HEK293 (cell line): ENCODE measurements at regions not wholly inside any gene's neighbourhood (a gene's known extent, or its start where the extent isn't known, plus 50 kb on each side); places are given as distances from the start of the nearest gene placed in this dataset.

Experiments used
- CTCF ChIA-PET: fragments of 350-600 bp; formaldehyde crosslinking; extraction: SDS; loops from one replicate; lab custom pipeline; 2021; ENCODE audit warnings: antibody characterized with exemption; lab: Yijun Ruan, JAX
- POLR2A ChIA-PET: fragments of 300-600 bp; formaldehyde crosslinking; extraction: SDS; loops from one replicate; lab custom pipeline; 2020; ENCODE audit warnings: antibody characterized with exemption, inconsistent platforms; lab: Yijun Ruan, JAX
- H3K27ac ChIP-seq: fragments of 200-500 bp; sonication (Bioruptor generic); 2 replicates; pipeline ENCODE4 v1.5.1; 2014; ENCODE audit warnings: low read depth, low read length, control low read depth, inconsistent platforms; ENCODE audit errors: extremely low read depth
- H3K36me3 ChIP-seq, 2 experiments: fragments of 200-500 bp in 1 of 2; sonication (Bioruptor generic) in 1 of 2; 1 replicate in 1 of 2; 2 replicates in 1 of 2; pipeline ENCODE4 v1.5.1; 2014 to 2017; ENCODE audit warnings: inconsistent platforms in 2 of 2, low read length in 2 of 2; ENCODE audit not compliant: control insufficient read depth in 2 of 2, insufficient read depth in 1 of 2
- H3K4me1 ChIP-seq: fragments of 200-500 bp; sonication (Bioruptor generic); 2 replicates; pipeline ENCODE4 v1.5.1; 2014; ENCODE audit warnings: mild to moderate bottlenecking, low read length, inconsistent platforms; ENCODE audit not compliant: control insufficient read depth, insufficient read depth
- H3K4me3 ChIP-seq: 2 replicates; pipeline ENCODE4 v1.5.1; 2011; ENCODE audit warnings: low read depth, mild to moderate bottlenecking, control low read depth, low read length, moderate library complexity
- H3K9me3 ChIP-seq: fragments of 200-500 bp; sonication (Bioruptor generic); 2 replicates; pipeline ENCODE4 v1.5.1; 2014; ENCODE audit warnings: low read depth, low read length, inconsistent platforms; ENCODE audit not compliant: control insufficient read depth, insufficient read depth
- HOXC10 ChIP-seq: sonication (generic); formaldehyde crosslinking; IDR thresholded peaks from 2 replicates; pipeline ENCODE4 v1.8.1; 2023; ENCODE audit warnings: mild to moderate bottlenecking, missing genetic modification reagents
- KLF1 ChIP-seq: fragments of 450-650 bp; formaldehyde crosslinking; IDR thresholded peaks from 2 replicates; pipeline ENCODE4 v1.5.1; 2016; ENCODE audit warnings: missing biosample characterization, missing genetic modification characterization
- KLF10 ChIP-seq: fragments of 450-650 bp; IDR thresholded peaks from 2 replicates; pipeline ENCODE4 v1.5.1; 2018; ENCODE audit warnings: missing biosample characterization, mild to moderate bottlenecking, missing genetic modification characterization
- KLF16 ChIP-seq: fragments of 450-650 bp; formaldehyde crosslinking; IDR thresholded peaks from 2 replicates; pipeline ENCODE4 v1.5.1; 2017; ENCODE audit warnings: missing biosample characterization, missing genetic modification characterization
- REST ChIP-seq: fragments of 450-650 bp; formaldehyde crosslinking; IDR thresholded peaks from 2 replicates; pipeline ENCODE4 v1.5.1; 2016; ENCODE audit warnings: missing biosample characterization, missing genetic modification characterization
- SETDB1 ChIP-seq: IDR thresholded peaks from one replicate; pipeline ENCODE4 v1.6.1; 2017; ENCODE audit warnings: mild to moderate bottlenecking, low read length, moderate library complexity, mixed read lengths; ENCODE audit not compliant: insufficient read length
- WT1 ChIP-seq: fragments of 450-650 bp; formaldehyde crosslinking; IDR thresholded peaks from 2 replicates; pipeline ENCODE4 v1.5.1; 2016; ENCODE audit warnings: missing biosample characterization, missing genetic modification characterization
- ZBTB1 ChIP-seq: fragments of 450-650 bp; formaldehyde crosslinking; IDR thresholded peaks from 2 replicates; pipeline ENCODE4 v1.5.1; 2016; ENCODE audit warnings: missing biosample characterization, missing genetic modification characterization
- ZFHX2 ChIP-seq: fragments of 450-650 bp; formaldehyde crosslinking; conservative IDR thresholded peaks from 2 replicates; pipeline ENCODE4 v1.5.1; 2016; ENCODE audit warnings: missing biosample characterization, missing genetic modification characterization
- ZNF112 ChIP-seq: fragments of 450-650 bp; formaldehyde crosslinking; IDR thresholded peaks from 2 replicates; pipeline ENCODE4 v1.5.0; 2017; ENCODE audit warnings: missing biosample characterization, missing genetic modification characterization
- ZNF140 ChIP-seq: fragments of 450-650 bp; formaldehyde crosslinking; IDR thresholded peaks from 2 replicates; pipeline ENCODE4 v1.5.1; 2016; ENCODE audit warnings: missing biosample characterization, missing genetic modification characterization
- ZNF280D ChIP-seq: fragments of 450-650 bp; formaldehyde crosslinking; IDR thresholded peaks from 2 replicates; pipeline ENCODE4 v1.5.1; 2016; ENCODE audit warnings: missing biosample characterization, missing genetic modification characterization
- ZNF292 ChIP-seq: fragments of 450-650 bp; formaldehyde crosslinking; IDR thresholded peaks from 2 replicates; pipeline ENCODE4 v1.5.1; 2016; ENCODE audit warnings: low read depth, missing biosample characterization, missing genetic modification characterization, borderline replicate concordance
- ZNF423 ChIP-seq: fragments of 450-650 bp; formaldehyde crosslinking; IDR thresholded peaks from 2 replicates; pipeline ENCODE4 v1.5.1; 2016; ENCODE audit warnings: missing biosample characterization, missing genetic modification characterization
- ZNF473 ChIP-seq: fragments of 450-650 bp; formaldehyde crosslinking; IDR thresholded peaks from 2 replicates; pipeline ENCODE4 v1.5.1; 2017; ENCODE audit warnings: missing biosample characterization, missing genetic modification characterization
- ZNF514 ChIP-seq: fragments of 450-650 bp; formaldehyde crosslinking; IDR thresholded peaks from 2 replicates; pipeline ENCODE4 v1.5.1; 2016; ENCODE audit warnings: missing biosample characterization, missing genetic modification characterization
- ZNF580 ChIP-seq: fragments of 450-650 bp; formaldehyde crosslinking; IDR thresholded peaks from 2 replicates; pipeline ENCODE4 v1.5.1; 2016; ENCODE audit warnings: missing biosample characterization, missing genetic modification characterization
- ZNF747 ChIP-seq: fragments of 450-650 bp; formaldehyde crosslinking; IDR thresholded peaks from 2 replicates; pipeline ENCODE4 v1.5.1; 2016; ENCODE audit warnings: missing biosample characterization, missing genetic modification characterization
- ZNF791 ChIP-seq: fragments of 450-650 bp; formaldehyde crosslinking; IDR thresholded peaks from 2 replicates; pipeline ENCODE4 v1.5.1; 2016; ENCODE audit warnings: missing biosample characterization, missing genetic modification characterization
- ZNF830 ChIP-seq: fragments of 450-650 bp; IDR thresholded peaks from 2 replicates; pipeline ENCODE4 v1.5.0; 2018; ENCODE audit warnings: missing biosample characterization, missing genetic modification characterization, low read depth, mild to moderate bottlenecking, moderate library complexity
- TF ChIP-seq, protein P1 (sequence below): fragments of 450-650 bp; formaldehyde crosslinking; conservative IDR thresholded peaks from 2 replicates; pipeline ENCODE4 v1.5.1; 2016; ENCODE audit warnings: low read depth, missing biosample characterization, missing genetic modification characterization
- TF ChIP-seq, protein P2 (sequence below): fragments of 450-650 bp; formaldehyde crosslinking; IDR thresholded peaks from 2 replicates; pipeline ENCODE4 v1.5.1; 2017; ENCODE audit warnings: missing biosample characterization, missing genetic modification characterization

DNA sequence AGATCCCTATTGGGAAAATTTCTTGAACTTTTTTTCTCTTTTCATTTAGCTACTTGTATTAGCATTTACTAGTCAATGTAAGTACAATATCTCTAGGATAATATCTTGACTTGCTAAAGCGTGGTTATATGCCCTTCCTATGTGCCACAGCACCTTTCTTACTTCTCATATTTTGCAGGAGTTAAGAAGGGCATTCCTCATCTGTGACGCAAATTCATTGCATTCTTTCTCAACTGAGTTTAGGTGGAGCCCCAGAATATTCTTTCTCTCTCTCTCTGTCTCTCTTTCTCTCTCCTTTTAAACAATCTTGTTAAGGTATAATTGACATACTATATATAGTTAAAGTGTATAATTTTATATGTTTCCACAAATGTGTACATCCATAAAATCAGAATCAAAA is 266.1 kb downstream of the RAB38 start:
- H3K4me1 ChIP-seq: no peaks in the 10 kb centered on the region
- CTCF ChIA-PET: interaction anchor here (1.2 kb wide), 1 partner anchor 10 kb away, joined by 3 read pairs; no protein-coding TSS in a partner anchor
- no peak overlapping the region for H3K4me3 ChIP-seq
- H3K36me3 ChIP-seq: no peaks in the 10 kb centered on the region
- H3K9me3 ChIP-seq: no peaks in the 10 kb centered on the region
- TF ChIP-seq ZNF292 (tag by site-specific recombination) (no peak), HOXC10 (no peak), KLF16 (tag by site-specific recombination) (no peak)
- POLR2A ChIA-PET: no interaction called here
- H3K27ac ChIP-seq: no peak overlapping the region

DNA sequence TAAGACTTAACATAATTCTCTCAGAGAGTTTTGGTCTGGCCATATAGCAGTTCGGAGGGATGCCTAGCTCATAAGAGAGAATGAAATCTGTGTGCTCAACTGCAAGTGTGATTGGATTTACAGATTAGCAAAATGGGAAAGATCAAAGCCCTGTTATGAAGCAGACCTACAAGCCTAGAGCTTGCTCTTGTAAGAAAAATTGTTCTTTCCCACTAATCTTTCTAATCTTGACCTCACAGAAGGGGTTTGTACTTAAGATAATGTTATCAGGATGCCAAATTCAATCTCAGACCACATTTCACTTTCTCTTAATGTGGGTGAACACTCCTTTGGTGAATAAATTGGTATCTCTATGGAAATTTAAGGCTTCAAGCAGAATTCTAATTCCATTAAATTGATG is 267.2 kb downstream of the RAB38 start:
- no peak overlapping the region for H3K4me3 ChIP-seq
- POLR2A ChIA-PET: no interaction called here
- TF ChIP-seq REST (tag by site-specific recombination): no peak
- TF ChIP-seq ZFHX2 (tag by site-specific recombination): no peak
- no peak for TF ChIP-seq ZNF791 (tag by site-specific recombination)
- TF ChIP-seq SETDB1: no peak
- TF ChIP-seq ZNF830: no peak
- TF ChIP-seq, protein P1, sequence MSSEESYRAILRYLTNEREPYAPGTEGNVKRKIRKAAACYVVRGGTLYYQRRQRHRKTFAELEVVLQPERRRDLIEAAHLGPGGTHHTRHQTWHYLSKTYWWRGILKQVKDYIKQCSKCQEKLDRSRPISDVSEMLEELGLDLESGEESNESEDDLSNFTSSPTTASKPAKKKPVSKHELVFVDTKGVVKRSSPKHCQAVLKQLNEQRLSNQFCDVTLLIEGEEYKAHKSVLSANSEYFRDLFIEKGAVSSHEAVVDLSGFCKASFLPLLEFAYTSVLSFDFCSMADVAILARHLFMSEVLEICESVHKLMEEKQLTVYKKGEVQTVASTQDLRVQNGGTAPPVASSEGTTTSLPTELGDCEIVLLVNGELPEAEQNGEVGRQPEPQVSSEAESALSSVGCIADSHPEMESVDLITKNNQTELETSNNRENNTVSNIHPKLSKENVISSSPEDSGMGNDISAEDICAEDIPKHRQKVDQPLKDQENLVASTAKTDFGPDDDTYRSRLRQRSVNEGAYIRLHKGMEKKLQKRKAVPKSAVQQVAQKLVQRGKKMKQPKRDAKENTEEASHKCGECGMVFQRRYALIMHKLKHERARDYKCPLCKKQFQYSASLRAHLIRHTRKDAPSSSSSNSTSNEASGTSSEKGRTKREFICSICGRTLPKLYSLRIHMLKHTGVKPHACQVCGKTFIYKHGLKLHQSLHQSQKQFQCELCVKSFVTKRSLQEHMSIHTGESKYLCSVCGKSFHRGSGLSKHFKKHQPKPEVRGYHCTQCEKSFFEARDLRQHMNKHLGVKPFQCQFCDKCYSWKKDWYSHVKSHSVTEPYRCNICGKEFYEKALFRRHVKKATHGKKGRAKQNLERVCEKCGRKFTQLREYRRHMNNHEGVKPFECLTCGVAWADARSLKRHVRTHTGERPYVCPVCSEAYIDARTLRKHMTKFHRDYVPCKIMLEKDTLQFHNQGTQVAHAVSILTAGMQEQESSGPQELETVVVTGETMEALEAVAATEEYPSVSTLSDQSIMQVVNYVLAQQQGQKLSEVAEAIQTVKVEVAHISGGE: no peak
- TF ChIP-seq ZNF423 (tag by site-specific recombination): no peak
- no peak for TF ChIP-seq ZNF112 (tag by site-specific recombination)
- TF ChIP-seq ZNF473 (tag by site-specific recombination): no peak
- no peak for TF ChIP-seq KLF10 (tag by site-specific recombination)
- TF ChIP-seq, all 188 proteins: peak for 0

DNA sequence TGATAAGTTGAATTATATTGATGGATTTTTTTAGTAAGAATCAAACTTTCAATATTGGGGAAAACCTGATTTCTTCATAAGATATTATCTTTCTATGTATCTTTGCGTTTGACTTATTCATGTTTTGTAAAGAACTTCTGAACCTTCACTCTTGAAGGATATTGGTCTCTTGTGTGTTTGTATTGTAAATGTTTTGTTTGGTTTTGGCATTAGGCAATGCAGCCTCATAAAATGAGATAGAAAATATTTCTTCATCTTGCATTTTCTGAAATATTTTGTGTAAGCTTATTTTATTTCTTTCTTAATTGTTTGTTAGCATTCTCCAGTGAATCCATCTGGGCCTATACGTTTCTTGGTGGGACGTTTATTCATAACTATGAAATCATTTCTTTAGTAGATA is 271.9 kb downstream of the RAB38 start:
- H3K27ac ChIP-seq: no peak overlapping the region
- ChIA-PET POLR2A (no interaction called here), CTCF (no interaction called here)
- H3K9me3 ChIP-seq: no peaks in the 10 kb centered on the region
- H3K4me1 ChIP-seq: no peaks in the 10 kb centered on the region
- H3K4me3 ChIP-seq: no peak overlapping the region
- no peaks in the 10 kb centered on the region for H3K36me3 ChIP-seq
- TF ChIP-seq HOXC10 (no peak), ZNF830 (no peak), WT1 (no peak), ZBTB1 (tag by site-specific recombination) (no peak), ZNF580 (tag by site-specific recombination) (no peak), ZNF747 (tag by site-specific recombination) (no peak), KLF1 (tag by site-specific recombination) (no peak), ZNF280D (tag by site-specific recombination) (no peak), ZNF514 (tag by site-specific recombination) (no peak), ZNF140 (no peak)
- TF ChIP-seq, protein P2, sequence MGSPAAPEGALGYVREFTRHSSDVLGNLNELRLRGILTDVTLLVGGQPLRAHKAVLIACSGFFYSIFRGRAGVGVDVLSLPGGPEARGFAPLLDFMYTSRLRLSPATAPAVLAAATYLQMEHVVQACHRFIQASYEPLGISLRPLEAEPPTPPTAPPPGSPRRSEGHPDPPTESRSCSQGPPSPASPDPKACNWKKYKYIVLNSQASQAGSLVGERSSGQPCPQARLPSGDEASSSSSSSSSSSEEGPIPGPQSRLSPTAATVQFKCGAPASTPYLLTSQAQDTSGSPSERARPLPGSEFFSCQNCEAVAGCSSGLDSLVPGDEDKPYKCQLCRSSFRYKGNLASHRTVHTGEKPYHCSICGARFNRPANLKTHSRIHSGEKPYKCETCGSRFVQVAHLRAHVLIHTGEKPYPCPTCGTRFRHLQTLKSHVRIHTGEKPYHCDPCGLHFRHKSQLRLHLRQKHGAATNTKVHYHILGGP (tag by site-specific recombination): no peak

More for the DNA sequence above, 267.2 kb downstream of the RAB38 start:
- no peaks in the 10 kb centered on the region for H3K4me1 ChIP-seq
- no peaks in the 10 kb centered on the region for H3K9me3 ChIP-seq
- H3K36me3 ChIP-seq: no peaks in the 10 kb centered on the region
- H3K27ac ChIP-seq: no peak overlapping the region
- CTCF ChIA-PET: interaction anchor here (1.2 kb wide), 1 partner anchor 9 kb away, joined by 3 read pairs; no protein-coding TSS in a partner anchor
